GM19395 (cell line): ENCODE measurements at regions not wholly inside any gene's neighbourhood (a gene's known extent, or its start where the extent isn't known, plus 50 kb on each side); places are given as distances from the start of the nearest gene placed in this dataset.

Experiments
- ATAC-seq: cut with Tn5 transposase; IDR thresholded peaks from one replicate; pipeline ENCODE4 v1.9.1; 2021; ENCODE audit warnings: mild to moderate bottlenecking, moderate library complexity; ENCODE audit not compliant: unreplicated experiment

DNA sequence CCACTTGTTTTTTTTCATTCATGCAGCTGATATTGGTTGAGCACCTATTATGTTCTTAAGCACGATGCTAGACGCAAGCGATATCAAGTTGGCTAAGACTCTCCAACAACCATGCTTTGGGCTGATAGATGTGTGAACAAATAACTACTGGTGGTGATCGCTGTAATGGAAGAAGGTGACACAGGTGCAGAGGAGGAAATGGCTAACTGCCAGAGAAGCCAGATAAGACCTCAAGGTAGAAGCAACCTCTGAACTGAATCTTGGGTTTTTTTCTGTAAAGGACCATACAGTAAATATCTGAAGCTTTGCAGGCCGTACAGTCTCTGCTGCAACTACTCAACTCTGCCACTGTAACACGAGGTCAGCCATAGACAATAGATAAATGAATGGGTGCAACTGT is 97.9 kb downstream of the C17orf67 start:
- ATAC-seq = no peak

DNA sequence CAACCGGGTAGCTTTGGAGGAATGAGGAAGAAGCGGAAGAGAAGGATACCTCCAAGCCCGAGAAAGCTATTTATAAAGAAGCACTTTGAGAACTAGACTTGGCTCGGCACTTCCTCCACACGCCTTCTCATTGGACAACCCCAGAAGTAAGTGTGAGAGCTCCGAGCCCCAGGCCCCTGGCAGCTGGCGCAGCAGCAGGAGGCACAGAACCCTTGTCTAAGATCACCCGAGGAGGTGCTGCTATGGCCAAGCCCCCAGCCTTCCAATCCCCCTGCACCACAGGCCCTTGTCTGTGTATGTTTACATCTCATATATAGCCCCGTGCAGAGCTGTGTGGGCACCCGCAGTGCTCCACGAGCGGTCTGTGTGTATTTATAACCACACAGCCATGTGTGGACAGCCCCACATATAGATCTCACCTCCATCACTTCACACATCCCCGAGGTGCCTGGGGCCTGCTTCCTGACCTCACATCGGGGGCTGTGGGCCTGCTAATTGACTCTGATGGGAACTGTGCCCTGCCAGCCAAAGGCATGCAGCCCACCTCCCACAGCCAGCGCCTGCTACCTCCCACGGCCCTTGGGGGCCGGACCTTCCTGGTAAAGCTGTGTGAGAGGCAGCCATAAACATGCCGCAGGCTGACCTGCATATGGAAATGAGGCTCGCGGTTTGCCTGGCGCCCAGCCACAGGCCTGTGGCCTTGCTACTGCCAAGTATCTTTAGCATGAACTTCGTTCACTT is 96.1 kb downstream of the C17orf67 start:
- no peak for ATAC-seq

DNA sequence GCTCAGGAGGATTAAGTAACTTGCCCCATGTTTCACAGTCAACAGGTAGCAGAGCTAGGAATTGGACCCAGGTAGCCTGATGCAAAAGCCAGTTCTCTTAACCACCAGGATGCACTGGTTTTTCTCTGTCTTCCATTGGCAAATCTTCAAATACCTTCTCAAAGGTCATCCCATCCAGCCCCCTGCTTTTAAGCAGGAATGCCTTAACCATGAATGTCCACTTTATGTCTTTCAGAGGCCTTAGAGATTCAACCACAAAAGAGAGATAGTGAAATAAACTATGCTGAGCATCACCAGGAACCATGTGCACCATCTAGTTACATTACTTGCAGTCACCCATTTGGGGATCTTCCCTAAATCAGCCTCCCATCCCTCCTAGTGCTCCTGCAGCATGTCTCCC is 94.3 kb downstream of the C17orf67 start:
- ATAC-seq = no peak

DNA sequence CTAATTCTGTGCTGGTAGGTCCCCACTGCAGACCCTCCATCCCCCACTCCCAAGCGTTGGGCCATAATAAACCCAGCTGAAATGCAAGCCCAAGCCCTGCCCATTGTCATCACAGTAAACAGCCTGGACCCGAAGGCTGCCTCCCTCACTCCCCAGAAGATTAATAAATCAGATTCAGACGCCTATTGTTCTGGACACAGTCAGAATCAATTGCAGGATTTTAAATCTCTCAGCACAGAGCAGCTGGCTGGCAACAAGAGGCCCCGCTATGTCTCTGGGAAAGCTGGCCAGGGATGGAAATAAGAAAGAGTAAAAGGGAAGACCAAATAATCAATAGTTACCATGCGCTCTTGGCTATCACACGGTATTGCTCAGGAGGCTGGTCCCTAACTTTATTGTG is 93.9 kb downstream of the C17orf67 start:
- ATAC-seq = no peak

DNA sequence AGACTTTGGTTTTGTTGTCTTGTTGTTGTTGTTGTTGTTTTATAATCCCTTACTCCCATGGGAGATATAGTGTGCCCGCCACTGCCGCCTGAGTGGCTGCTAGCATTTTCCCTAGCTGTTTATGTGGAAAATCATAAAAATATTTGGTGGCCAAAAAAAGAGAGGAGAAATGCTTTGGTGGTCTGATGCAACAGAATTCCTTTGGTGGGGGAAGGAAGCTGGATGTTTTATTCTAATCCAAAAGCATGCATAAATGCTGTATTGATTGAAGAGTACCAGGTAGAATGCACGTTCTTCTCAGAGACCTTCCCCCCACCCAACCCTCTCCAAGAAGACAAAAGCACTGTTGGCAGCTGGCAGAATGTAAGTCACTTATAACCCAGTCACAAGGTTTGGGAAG is 93.2 kb downstream of the C17orf67 start:
- no peak for ATAC-seq
